Testis (tissue), 2 donors: ENCODE measurements at regions not wholly inside any gene's neighbourhood (a gene's known extent, or its start where the extent isn't known, plus 50 kb on each side); places are given as distances from the start of the nearest gene placed in this dataset.
"Not testable (repeated sequence)": the region's sequence is repeated elsewhere in the genome, so short reads cannot be mapped to it uniquely, and the experiment has no call there.

Source experiments
- DNase-seq: peaks from one replicate; pipeline ENCODE4 v3.0.0-alpha.2; 2019
- H3K27ac ChIP-seq, 2 donors: fragments of 200-600 bp; sonication (generic); one replicate each; pipeline ENCODE4 v1.5.1; 2019
- H3K27me3 ChIP-seq: fragments of 200-600 bp; sonication (generic); one replicate; pipeline ENCODE4 v1.5.1; 2019
- H3K36me3 ChIP-seq: fragments of 200-600 bp; sonication (generic); one replicate; pipeline ENCODE4 v1.5.1; 2017; ENCODE audit warnings: low read depth; ENCODE audit errors: missing control alignments
- H3K4me1 ChIP-seq: fragments of 200-600 bp; sonication (generic); one replicate; pipeline ENCODE4 v1.5.1; 2019
- H3K4me3 ChIP-seq, 2 donors: fragments of 200-600 bp; sonication (generic); one replicate each; pipeline ENCODE4 v1.5.1; 2017 to 2019
- H3K9me3 ChIP-seq: fragments of 200-600 bp; sonication (generic); one replicate; pipeline ENCODE4 v1.5.1; 2017
- CTCF ChIP-seq, 3 experiments: fragments of 450-650 bp in 2 of 3; fragments of 200-600 bp in 1 of 3; sonication (generic) in 1 of 3; IDR thresholded peaks; one replicate each; pipeline ENCODE4 v1.5.1; 2016 to 2019; ENCODE audit warnings: antibody characterized with exemption in 3 of 3, mild to moderate bottlenecking in 2 of 3, moderate library complexity in 1 of 3
- POLR2A ChIP-seq: fragments of 450-650 bp; IDR thresholded peaks from one replicate; pipeline ENCODE4 v1.6.1; 2017; ENCODE audit warnings: antibody characterized with exemption, mild to moderate bottlenecking, moderate library complexity
- WGBS, 2 donors: methylation state at CpG; one replicate each; pipeline ENCODE4 v1.1.5; 2018; 5-methylcytosine and 5-hydroxymethylcytosine counted together
- intact Hi-C: fragments of 100-400 bp; cut with DNase I; formaldehyde crosslinking; loops from one replicate; pipeline ENCODE4 v1.15.1; 2023; ENCODE audit warnings: low total_unique reads

DNA sequence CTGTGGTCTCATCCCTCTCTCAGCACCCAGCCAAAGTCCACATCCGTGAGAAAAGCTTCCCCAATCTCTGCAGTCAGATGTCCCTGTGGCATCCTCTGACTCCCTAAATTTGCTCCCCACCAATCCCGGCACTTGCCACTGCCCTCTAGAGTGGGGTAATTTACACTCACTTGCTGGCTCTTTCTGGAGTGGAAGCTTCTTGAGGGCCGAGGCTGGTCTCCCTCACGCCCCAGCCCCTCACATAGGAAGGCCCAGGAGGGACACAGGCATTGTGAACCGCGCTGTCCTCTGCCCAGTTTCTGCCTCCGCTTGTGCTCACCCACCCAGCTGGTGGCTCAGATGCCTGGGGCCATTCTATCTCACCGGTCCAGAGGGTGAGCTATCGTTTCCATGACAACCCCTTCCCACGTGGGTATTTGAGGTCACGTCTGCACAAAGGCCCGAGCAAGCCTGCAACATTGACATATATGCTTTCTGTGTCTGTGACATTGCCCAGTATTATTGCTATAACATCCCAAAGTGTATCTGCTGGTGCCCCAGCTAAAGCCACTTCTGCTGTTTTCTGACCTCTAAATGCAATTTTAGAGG, 97.3 kb upstream of the CTBP2 start:
- DNase-seq: no peak
- 81 to 84% methylated on average over 12 of the region's 12 CpGs for WGBS, 2 donors
- no peaks in the 10 kb centered on the region for H3K9me3 ChIP-seq
- H3K4me3 ChIP-seq: no peak overlapping the region
- intact Hi-C loops: no loop called here
- no peaks in the 10 kb centered on the region for H3K4me1 ChIP-seq
- H3K27ac ChIP-seq: no peak overlapping the region
- H3K27me3 ChIP-seq: no peaks in the 10 kb centered on the region
- no peaks in the 10 kb centered on the region for H3K36me3 ChIP-seq
- no peak for TF ChIP-seq CTCF (IDR thresholded peaks at IDR 0.05)
- TF ChIP-seq POLR2A: no peak

- Histone ChIP-seq H3K4me3 (no peak overlapping the region), H3K4me1 (no peaks in the 10 kb centered on the region), H3K27ac (no peak overlapping the region), H3K9me3 (no peaks in the 10 kb centered on the region), H3K27me3 (no peaks in the 10 kb centered on the region), H3K36me3 (no peaks in the 10 kb centered on the region)
- intact Hi-C loops: no loop called here
- no peak for DNase-seq
- TF ChIP-seq POLR2A: no peak
- TF ChIP-seq CTCF (IDR thresholded peaks at IDR 0.05): no peak
- WGBS, 2 donors: 72 to 74% methylated on average over 4 of the region's 4 CpGs
These were observed 95.7 kb upstream of the CTBP2 start for GRCh38 chr10:125256026-125256425.

DNA sequence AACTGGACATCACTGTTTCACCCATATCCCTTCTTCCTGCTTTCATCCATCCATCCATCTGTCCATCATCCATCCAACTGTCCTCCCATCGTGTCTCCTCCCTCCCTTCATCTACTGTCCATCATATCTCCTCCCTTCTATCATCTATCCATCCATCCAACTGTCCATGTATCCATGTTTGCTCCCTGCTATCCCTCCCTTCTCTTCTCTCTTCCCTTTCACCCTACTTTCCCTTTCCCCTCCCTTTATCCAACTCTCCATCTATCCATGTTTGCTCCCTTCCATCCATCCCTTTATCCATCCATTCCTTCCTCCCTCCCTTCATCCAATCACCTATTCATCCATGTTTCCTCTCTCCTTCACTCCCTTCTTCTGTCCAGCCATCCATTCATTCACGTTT, 92.6 kb upstream of the CTBP2 start:
- Histone ChIP-seq H3K36me3 (no peaks in the 10 kb centered on the region), H3K9me3 (no peaks in the 10 kb centered on the region), H3K4me1 (no peaks in the 10 kb centered on the region), H3K27ac (no peak overlapping the region), H3K4me3 (no peak overlapping the region), H3K27me3 (no peaks in the 10 kb centered on the region)
- intact Hi-C loops: no loop called here
- 67 to 72% methylated on average over 2 of the region's 2 CpGs for WGBS, 2 donors
- TF ChIP-seq POLR2A (no peak), CTCF (IDR thresholded peaks at IDR 0.05) (no peak)
- DNase-seq: no peak

- H3K4me3 ChIP-seq, H3K27me3 ChIP-seq, H3K27ac ChIP-seq, H3K4me1 ChIP-seq, H3K9me3 ChIP-seq, H3K36me3 ChIP-seq, intact Hi-C loops, DNase-seq: not testable (repeated sequence)
- WGBS, 2 donors: 91 to 93% methylated on average over 4 of the region's 4 CpGs
These were observed 90.5 kb upstream of the CTBP2 start for GRCh38 chr10:125250834-125251233.

GRCh38 chr10:125249948-125250347, 89.6 kb upstream of the CTBP2 start:
- H3K27ac ChIP-seq: no peak overlapping the region
- no peaks in the 10 kb centered on the region for H3K36me3 ChIP-seq
- H3K4me1 ChIP-seq: no peaks in the 10 kb centered on the region
- no peak for DNase-seq
- TF ChIP-seq POLR2A (no peak), CTCF (IDR thresholded peaks at IDR 0.05) (no peak)
- no peaks in the 10 kb centered on the region for H3K27me3 ChIP-seq
- 75 to 81% methylated on average over 6 of the region's 6 CpGs for WGBS, 2 donors
- no peak overlapping the region for H3K4me3 ChIP-seq
- no peaks in the 10 kb centered on the region for H3K9me3 ChIP-seq
- intact Hi-C loops: no loop called here
